Dermis microvascular lymphatic vessel endothelial cell (primary cell): ENCODE measurements at regions not wholly inside any gene's neighbourhood (a gene's known extent, or its start where the extent isn't known, plus 50 kb on each side); places are given as distances from the start of the nearest gene placed in this dataset.
"Not testable (repeated sequence)": the region's sequence is repeated elsewhere in the genome, so short reads cannot be mapped to it uniquely, and the experiment has no call there.

Experiments used
- DNase-seq, 2 donors: peaks; one replicate each; pipeline versions ENCODE4 v3.0.0 to v3.0.0-alpha.2; 2010; ENCODE audit warnings: low read depth in 2 of 2

GRCh38 chr3:34449305-34449704 is 650.9 kb downstream of the PDCD6IP start:
- DNase-seq: no peak

DNA sequence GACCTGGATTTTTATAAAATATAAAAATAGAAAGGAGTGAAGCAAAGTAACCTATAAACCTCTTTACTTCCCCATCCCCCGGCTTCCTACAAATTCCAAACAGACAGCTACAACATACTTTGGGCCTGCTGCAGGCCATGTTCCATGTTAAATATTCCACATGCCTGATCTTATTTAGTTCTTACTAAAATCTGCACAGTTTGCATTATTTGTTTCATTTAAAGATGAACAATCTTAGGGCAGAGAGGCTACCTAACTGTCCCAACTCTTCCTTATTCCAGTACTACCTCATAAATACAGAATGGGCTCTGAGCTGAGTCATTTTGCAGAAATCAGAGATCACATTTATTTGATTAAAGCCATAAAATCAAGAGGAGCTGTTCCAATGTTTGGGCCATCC is 665.0 kb downstream of the PDCD6IP start:
- DNase-seq: no peak

- DNase-seq: no peak
These were observed 666.2 kb downstream of the PDCD6IP start for GRCh38 chr3:34464646-34465045.

GRCh38 chr3:34475851-34476250 is 677.4 kb downstream of the PDCD6IP start:
- DNase-seq: no peak

- DNase-seq: no peak
These were observed 685.0 kb downstream of the PDCD6IP start for GRCh38 chr3:34483311-34483887.

GRCh38 chr3:34504366-34504765 is 705.9 kb downstream of the PDCD6IP start:
- DNase-seq: no peak

- no peak for DNase-seq
These were observed 706.3 kb downstream of the PDCD6IP start for GRCh38 chr3:34504775-34505174.

GRCh38 chr3:34508732-34509131 is 710.3 kb downstream of the PDCD6IP start:
- no peak for DNase-seq

DNA sequence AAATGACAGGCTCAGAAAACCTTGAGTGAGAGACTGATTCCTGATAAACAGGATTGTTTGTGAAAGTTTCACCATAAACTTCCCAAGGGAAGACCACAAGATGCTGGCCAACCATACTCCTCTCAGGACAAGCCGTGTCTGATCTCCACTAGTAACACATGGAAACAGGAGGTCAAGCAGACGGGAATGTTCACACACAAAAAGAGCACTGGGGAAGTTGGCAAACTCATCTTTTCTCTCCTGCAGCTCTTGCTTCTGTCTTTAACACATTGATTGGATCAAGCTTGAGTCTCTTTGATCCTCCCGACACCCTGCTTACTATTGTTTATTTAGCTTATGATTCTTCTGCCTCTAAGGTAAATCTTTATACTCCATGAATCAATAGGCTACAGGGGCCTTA is 713.5 kb downstream of the PDCD6IP start:
- no peak for DNase-seq

GRCh38 chr3:34519008-34519407 is 720.6 kb downstream of the PDCD6IP start:
- not testable (repeated sequence) for DNase-seq

GRCh38 chr3:34531156-34531555 is 732.7 kb downstream of the PDCD6IP start:
- DNase-seq: no peak

DNA sequence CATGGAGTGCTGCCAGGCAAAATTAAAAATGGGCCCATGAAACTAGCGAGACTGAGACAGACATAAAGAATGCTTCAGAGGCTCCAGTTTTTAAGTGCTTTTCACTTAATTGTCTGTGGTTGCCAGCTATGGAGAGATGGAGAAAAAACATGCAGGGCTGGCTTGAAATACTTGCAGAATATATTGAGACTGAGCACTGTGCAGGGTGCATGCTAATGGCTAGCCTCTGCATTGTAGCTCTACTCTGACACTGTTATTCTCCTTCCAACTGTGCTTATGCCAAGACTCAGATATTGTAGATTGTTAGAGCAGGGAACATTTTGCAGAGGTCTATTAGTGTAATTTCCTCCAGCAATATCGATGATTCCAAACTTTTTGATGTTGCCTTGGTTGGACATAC is 735.0 kb downstream of the PDCD6IP start:
- DNase-seq: no peak

DNA sequence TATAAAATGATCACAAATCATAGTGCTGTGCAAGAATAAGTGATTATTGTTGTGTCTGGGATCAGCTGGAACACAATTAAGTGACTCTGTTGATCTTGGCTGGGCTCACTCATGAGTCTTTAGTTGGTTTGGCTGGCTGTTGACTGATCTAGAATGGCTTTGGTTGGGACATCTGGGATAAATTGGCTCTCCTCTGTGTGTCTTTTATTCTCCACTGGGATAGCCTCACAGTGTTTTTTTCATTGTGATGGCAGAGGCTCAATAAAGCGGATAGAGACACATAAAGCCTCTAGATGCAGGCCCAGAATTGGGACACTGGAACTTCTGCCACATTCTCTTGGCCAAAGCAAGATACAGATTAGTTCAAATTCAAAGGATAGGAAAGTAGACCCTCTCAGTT is 735.6 kb downstream of the PDCD6IP start:
- DNase-seq: no peak

- no peak for DNase-seq
These were observed 745.7 kb downstream of the PDCD6IP start for GRCh38 chr3:34544136-34544535.

DNA sequence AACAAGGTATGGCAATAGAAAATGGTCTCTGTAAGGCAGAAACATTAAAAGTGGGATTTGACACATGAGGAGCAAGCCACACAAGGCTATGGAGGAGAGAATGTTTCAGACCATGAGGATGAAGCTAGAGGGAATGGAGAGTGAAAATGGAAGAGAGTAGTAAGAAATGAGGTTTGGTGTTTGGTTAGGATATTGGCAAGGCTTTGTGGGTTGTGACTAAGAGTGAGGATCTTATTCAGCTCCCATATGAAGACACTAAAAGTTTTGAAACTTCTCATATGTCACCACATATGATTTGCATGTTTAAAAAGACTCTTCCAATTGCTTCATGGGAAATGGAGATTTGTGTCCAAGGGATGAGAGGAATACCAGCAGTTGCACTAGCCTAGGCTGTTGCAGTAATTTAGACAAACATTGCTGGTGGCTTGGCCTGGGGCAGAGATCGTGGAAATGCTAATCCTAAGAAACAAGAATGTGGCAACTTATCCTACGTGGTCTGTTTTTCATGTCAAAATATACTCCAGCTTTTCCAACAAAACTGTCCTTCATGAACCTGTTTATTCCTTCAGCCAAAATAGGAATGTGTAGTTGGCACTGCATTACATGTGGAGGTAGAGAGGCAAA is 749.0 kb downstream of the PDCD6IP start:
- DNase-seq: no peak

- DNase-seq: no peak
These were observed 768.8 kb downstream of the PDCD6IP start for GRCh38 chr3:34567266-34567665.

GRCh38 chr3:34568766-34569165 is 770.3 kb downstream of the PDCD6IP start:
- no peak for DNase-seq

DNA sequence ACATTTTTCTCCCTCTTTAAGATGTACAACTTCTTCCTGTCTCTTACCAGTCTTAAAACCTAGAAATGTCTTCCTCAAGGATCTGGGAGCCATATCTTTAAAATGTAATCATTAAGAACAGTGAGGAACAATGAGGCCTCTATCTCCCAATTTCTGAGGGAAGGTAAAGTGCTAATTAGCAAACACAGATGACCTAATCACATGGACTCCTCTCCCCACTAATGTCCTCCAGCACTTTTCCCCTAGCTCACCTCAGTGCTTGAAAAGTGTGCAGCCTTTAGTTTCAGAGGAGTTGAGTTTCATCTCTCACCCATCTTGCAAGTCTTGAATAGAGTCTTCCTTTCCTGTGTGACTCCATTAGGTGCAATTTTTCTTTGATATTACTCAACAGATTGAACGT is 771.0 kb downstream of the PDCD6IP start:
- DNase-seq: no peak

DNA sequence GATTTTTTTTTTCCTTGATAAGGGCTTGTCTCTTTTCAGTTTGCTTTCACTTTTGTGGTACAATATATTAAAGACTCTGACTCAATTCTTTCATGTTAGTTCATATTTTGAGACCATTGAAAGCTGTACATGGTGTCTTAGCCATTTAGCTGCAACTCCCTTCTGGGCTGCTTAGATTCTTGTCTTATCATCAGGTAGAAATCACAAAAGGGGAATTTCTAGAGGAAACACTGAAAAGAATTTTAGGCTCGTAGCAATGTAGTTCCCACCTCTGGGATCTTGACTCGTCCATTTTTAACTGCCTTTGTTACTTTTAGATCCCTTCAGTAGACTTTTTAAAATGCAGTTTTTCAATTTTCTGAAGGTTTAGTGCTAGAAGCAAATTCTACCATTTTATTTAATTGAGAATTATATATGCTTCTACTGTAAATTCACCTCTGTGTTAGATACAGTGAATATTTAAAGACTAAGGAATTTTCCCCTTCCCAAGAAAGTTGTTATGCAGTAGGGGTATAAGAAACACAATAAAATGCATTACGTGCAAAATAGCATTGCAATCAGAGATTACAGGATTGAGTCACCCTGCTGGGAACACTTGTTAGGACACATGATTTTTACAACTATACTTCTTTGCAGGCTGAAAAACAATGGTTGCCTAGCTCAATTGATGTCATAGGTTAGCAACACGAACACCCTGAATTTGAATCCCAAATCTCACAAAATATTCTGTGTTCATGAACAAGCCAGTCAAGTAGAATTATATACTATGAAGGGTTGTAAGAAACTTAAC is 772.7 kb downstream of the PDCD6IP start:
- DNase-seq: no peak

DNA sequence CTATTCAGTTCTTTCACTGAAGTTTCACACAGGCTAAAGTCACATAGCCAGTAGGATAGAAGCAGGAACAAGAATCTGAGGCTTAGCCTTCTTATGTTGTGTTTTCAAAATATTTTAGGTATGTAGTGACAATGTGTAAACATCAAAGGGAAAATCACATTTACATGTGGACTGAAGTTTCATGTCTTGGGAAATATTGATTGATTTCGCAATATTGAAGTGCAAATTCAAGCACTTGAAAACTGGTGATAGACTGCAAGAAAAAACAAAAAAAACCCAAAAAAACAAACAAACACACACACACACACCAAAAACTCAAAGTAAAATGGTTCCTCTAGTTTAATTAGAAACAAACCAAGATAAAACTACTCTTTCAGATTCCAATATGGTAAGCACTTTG is 773.3 kb downstream of the PDCD6IP start:
- DNase-seq: no peak

DNA sequence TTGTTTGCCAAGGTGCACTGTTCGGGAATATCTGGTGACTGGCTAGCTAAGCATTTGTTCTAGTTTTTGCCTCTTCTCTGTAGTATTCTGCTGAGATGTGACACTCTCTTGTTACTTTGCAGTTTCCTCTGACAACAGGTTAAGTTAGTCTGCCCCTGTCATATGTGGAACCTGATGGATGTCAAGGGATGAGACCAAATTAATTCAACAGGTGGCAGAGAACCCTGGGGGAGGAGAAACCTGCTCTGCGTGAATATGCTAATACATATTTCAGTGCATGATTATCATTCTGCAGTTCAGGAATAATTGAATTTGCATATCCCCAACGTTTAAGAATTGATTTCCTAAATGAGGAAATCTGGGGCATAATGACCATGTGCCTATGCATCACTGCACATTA is 777.3 kb downstream of the PDCD6IP start:
- no peak for DNase-seq

GRCh38 chr3:34582055-34582454 is 783.6 kb downstream of the PDCD6IP start:
- DNase-seq: no peak

DNA sequence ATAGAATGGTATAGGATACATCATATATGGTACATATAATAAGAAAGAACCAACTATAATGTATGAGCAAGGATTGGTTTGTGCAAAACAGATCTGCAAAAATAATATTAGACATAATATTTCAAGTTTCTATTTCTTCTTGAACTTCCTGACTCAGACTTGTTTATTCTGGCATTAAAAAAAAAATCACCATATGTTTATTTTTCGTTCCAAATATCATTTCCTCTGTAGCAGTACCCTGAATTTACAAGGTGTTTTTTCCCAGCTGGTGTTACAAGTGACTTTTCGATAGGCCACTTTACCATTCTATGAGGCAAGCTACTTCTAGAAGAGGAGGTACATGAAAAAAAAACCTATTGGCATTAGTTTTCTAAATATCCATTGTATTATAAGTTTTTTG is 785.0 kb downstream of the PDCD6IP start:
- DNase-seq: no peak
